Gastrocnemius medialis (tissue), 4 donors: ENCODE measurements at regions not wholly inside any gene's neighbourhood (a gene's known extent, or its start where the extent isn't known, plus 50 kb on each side); places are given as distances from the start of the nearest gene placed in this dataset.

ENCODE experiments used
- ATAC-seq, 2 donors: fragments of 150-250 bp; one replicate each; pipeline ENCODE4 v1.9.1; 2016
- DNase-seq, 2 donors: peaks; one replicate each; pipeline ENCODE4 v3.0.0-alpha.2; 2019
- H3K27ac ChIP-seq, 4 donors: fragments of 200-600 bp; sonication (generic); 1 replicate in 1 of 4; 2 replicates in 3 of 4; pipeline ENCODE4 v1.5.1; 2016 to 2018; ENCODE audit warnings: mild to moderate bottlenecking in 2 of 4, moderate library complexity in 1 of 4
- H3K27me3 ChIP-seq, 3 donors: fragments of 200-600 bp; sonication (generic) in 2 of 3; 1 replicate in 1 of 3; 2 replicates in 2 of 3; pipeline versions ENCODE4 v1.5.1 to v1.6.0; 2016 to 2019; ENCODE audit warnings: mild to moderate bottlenecking in 1 of 3, moderate library complexity in 1 of 3
- H3K36me3 ChIP-seq, 2 donors: fragments of 200-600 bp; sonication (generic) in 1 of 2; one replicate each; pipeline ENCODE4 v1.5.1; 2017 to 2018
- H3K4me1 ChIP-seq, 2 donors: fragments of 200-600 bp; sonication (generic) in 1 of 2; one replicate each; pipeline ENCODE4 v1.5.1; 2016 to 2017; ENCODE audit warnings: mild to moderate bottlenecking in 2 of 2
- H3K4me3 ChIP-seq, 4 donors: fragments of 200-600 bp; sonication (generic) in 3 of 4; 1 replicate in 1 of 4; 2 replicates in 3 of 4; pipeline ENCODE4 v1.5.1; 2016 to 2019; ENCODE audit warnings: mild to moderate bottlenecking in 2 of 4
- H3K9me3 ChIP-seq, 3 donors: fragments of 200-600 bp; sonication (generic) in 2 of 3; 1 replicate in 1 of 3; 2 replicates in 2 of 3; pipeline ENCODE4 v1.5.1; 2016 to 2019
- POLR2A ChIP-seq, 2 donors: fragments of 450-650 bp; IDR thresholded peaks; one replicate each; pipeline ENCODE4 v1.6.1; 2017; ENCODE audit warnings: antibody characterized with exemption in 2 of 2, mild to moderate bottlenecking in 2 of 2, moderate library complexity in 2 of 2
- in situ Hi-C, 4 donors: fragments of 200-750 bp; cut with MboI; loops; one replicate each; pipeline versions ENCODE4 v1.15.0 to v1.8.0; 2017; ENCODE audit warnings: low sequenced_read_pairs in 4 of 4
- intact Hi-C: fragments of 100-400 bp; cut with DNase I; formaldehyde crosslinking; loops from one replicate; pipeline ENCODE4 v1.15.1; 2023; ENCODE audit warnings: low total_unique reads
- TF ChIP-seq, protein P1 (sequence below), 5 experiments: fragments of 450-650 bp in 3 of 5; fragments of 200-600 bp in 2 of 5; sonication (generic) in 2 of 5; IDR thresholded peaks in 4 of 5; conservative IDR thresholded peaks in 1 of 5; 1 replicate in 4 of 5; 2 replicates in 1 of 5; pipeline ENCODE4 v1.5.1; 2016 to 2019; ENCODE audit warnings: antibody characterized with exemption in 5 of 5, mild to moderate bottlenecking in 3 of 5, moderate library complexity in 3 of 5

DNA sequence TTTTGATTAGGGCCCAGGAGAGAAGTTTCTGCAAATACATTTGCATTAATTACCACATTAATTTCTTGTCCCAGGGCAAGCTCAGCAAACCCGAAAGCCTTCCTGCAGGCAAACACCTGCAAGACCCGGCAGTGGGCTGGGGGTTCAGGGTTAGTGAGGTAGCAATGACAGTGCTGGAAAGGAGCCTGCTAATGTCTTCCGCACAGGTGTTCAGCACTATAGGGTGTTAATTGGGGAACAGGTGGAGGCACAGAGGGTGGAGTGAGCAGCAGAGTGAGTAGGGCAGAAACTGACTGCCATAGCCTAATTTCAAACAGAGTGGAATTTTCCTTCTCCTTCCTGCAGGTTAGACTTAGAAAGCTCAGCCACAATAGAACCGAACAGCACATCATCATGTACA lies 50.9 kb upstream of the UBASH3B start:
- H3K36me3 ChIP-seq = no peaks in the 10 kb centered on the region
- ATAC-seq (no peak), DNase-seq (no peak)
- no peaks in the 10 kb centered on the region for H3K27me3 ChIP-seq
- no peak overlapping the region for H3K27ac ChIP-seq
- TF ChIP-seq, protein P1, sequence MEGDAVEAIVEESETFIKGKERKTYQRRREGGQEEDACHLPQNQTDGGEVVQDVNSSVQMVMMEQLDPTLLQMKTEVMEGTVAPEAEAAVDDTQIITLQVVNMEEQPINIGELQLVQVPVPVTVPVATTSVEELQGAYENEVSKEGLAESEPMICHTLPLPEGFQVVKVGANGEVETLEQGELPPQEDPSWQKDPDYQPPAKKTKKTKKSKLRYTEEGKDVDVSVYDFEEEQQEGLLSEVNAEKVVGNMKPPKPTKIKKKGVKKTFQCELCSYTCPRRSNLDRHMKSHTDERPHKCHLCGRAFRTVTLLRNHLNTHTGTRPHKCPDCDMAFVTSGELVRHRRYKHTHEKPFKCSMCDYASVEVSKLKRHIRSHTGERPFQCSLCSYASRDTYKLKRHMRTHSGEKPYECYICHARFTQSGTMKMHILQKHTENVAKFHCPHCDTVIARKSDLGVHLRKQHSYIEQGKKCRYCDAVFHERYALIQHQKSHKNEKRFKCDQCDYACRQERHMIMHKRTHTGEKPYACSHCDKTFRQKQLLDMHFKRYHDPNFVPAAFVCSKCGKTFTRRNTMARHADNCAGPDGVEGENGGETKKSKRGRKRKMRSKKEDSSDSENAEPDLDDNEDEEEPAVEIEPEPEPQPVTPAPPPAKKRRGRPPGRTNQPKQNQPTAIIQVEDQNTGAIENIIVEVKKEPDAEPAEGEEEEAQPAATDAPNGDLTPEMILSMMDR (IDR thresholded peaks at IDR 0.05 in 4 of 5, conservative IDR thresholded peaks at IDR 0.05 in 1 of 5) = no peak
- TF ChIP-seq POLR2A (IDR thresholded peaks at IDR 0.05) = no peak
- no peak overlapping the region for H3K4me3 ChIP-seq
- no peaks in the 10 kb centered on the region for H3K4me1 ChIP-seq
- intact Hi-C loops = no loop called here
- no peaks in the 10 kb centered on the region for H3K9me3 ChIP-seq
- in situ Hi-C loops = no loop called here

DNA sequence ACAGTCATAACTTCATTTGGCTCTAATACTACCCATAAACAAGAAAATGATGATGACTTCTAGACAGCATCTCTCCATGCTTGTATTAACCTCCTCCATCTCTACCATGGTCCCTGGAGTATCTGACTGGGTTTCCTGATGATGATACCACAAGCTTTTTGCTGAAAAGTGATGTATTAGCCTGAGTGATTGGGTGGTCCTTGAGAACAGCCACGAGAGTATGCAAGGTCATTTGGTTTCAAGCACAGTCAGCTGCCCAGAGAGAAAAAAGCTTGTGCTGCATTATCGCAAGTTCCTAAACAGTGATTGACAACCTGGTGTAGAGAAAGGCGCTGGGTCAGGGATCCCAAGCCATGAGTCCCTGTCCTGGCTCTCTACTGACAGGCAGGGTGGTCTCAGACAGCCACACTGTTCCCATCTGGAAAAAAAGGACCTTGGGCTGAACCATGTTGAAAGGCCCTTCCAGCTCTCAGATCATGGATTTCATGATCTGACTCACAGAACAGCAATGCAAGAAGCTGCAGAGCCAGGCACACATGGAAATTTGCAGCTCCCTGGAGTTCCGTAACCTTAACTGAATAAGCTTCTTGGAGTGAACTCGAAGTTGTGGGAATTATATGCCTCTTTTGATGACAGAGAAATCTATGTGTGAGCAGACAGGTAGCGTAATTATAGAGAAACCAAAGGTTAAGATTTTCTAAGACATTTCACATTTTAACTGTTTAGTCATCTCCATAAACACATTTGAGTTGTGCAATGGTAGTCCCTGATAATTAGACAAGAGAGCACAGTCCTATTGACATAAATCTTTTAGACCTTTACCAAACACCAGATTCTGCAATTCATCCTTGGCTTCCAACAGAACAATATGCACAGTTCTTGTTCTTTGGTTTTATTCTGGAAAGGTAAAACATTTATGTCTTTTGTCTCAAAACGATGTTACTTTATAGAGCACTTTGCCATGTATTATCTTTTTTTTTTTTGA lies 54.1 kb upstream of the UBASH3B start:
- intact Hi-C loops = no loop called here

DNA sequence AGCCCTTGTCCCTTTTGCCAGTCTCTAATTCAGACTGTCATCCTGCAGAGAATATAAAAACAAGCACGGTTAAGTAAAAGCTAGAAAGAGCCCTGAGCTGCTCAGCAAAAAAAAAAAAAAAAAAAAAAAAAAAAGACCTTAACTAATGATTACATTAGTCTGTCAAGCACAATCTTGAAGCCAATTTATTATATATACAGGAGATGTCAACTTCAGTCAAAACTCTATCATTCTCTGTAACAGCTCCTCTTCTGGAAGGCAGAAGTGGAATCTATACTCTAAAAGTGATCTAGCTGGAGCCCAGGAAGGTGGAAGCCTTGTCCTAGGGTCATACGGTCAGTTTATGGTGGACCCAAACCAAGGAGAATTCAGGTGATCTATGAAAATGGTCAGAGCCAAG lies 55.2 kb upstream of the UBASH3B start:
- TF ChIP-seq POLR2A (IDR thresholded peaks at IDR 0.05) = no peak
- TF ChIP-seq, protein P1 (IDR thresholded peaks at IDR 0.05 in 4 of 5, conservative IDR thresholded peaks at IDR 0.05 in 1 of 5) = no peak
- Histone ChIP-seq H3K9me3 (no peaks in the 10 kb centered on the region), H3K4me1 (no peaks in the 10 kb centered on the region), H3K4me3 (no peak overlapping the region), H3K27me3 (no peaks in the 10 kb centered on the region), H3K36me3 (no peaks in the 10 kb centered on the region), H3K27ac (no peak overlapping the region)
- no peak for ATAC-seq
- in situ Hi-C loops (no loop called here), intact Hi-C loops (no loop called here)
- no peak for DNase-seq

More for the DNA sequence above, 54.1 kb upstream of the UBASH3B start:
- H3K36me3 ChIP-seq = no peaks in the 10 kb centered on the region
- H3K9me3 ChIP-seq = no peaks in the 10 kb centered on the region
- no peak overlapping the region for H3K27ac ChIP-seq
- no peaks in the 10 kb centered on the region for H3K27me3 ChIP-seq
- no peak overlapping the region for H3K4me3 ChIP-seq
- TF ChIP-seq POLR2A (IDR thresholded peaks at IDR 0.05) = no peak
- TF ChIP-seq, protein P1 (IDR thresholded peaks at IDR 0.05 in 4 of 5, conservative IDR thresholded peaks at IDR 0.05 in 1 of 5) = no peak
- in situ Hi-C loops = no loop called here
- no peak for DNase-seq
- H3K4me1 ChIP-seq = no peaks in the 10 kb centered on the region
- no peak for ATAC-seq

DNA sequence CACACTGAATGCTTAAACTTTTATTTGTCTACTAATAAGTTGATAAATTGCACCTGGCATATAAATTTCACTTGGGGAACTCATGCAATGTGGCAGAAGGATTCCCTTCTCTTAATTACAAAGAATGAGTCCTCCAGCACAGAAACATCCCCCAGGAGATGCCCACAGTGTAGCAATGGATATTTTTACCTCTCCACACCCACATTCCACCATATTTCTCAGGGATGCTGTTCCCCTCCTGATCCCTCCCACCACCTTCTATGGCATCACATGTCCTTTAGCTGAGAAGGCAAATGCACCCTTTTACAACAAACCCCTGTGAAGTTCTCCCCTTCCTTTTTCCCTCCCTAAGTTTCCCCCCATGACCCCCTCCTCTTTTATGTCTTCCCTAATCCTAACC lies 56.1 kb upstream of the UBASH3B start:
- intact Hi-C loops (no loop called here), in situ Hi-C loops (loop anchor here in 1 of 4 donors (25.0 kb wide), 1 partner anchor 438 kb away; no protein-coding TSS in a partner anchor)
- ATAC-seq = no peak
- no peaks in the 10 kb centered on the region for H3K36me3 ChIP-seq
- H3K9me3 ChIP-seq = no peaks in the 10 kb centered on the region
- no peak for DNase-seq
- no peak overlapping the region for H3K27ac ChIP-seq
- TF ChIP-seq, protein P1 (IDR thresholded peaks at IDR 0.05 in 4 of 5, conservative IDR thresholded peaks at IDR 0.05 in 1 of 5) = no peak
- TF ChIP-seq POLR2A (IDR thresholded peaks at IDR 0.05) = no peak
- H3K4me1 ChIP-seq = no peaks in the 10 kb centered on the region
- H3K27me3 ChIP-seq = no peaks in the 10 kb centered on the region
- H3K4me3 ChIP-seq = no peak overlapping the region
